H9 (cell line): ENCODE measurements at regions not wholly inside any gene's neighbourhood (a gene's known extent, or its start where the extent isn't known, plus 50 kb on each side); places are given as distances from the start of the nearest gene placed in this dataset.

ENCODE experiments used
- DNase-seq: peaks from one replicate; pipeline ENCODE4 v3.0.0-alpha.2; 2017
- H2AFZ ChIP-seq: one replicate; pipeline ENCODE4 v1.6.1; 2013; ENCODE audit warnings: mild to moderate bottlenecking, low read length, control low read depth, moderate library complexity
- H2AK5ac ChIP-seq: 2 replicates; pipeline ENCODE4 v1.6.1; 2013; ENCODE audit warnings: low read length, control low read depth, mixed read lengths; ENCODE audit not compliant: insufficient read length
- H2BK120ac ChIP-seq: one replicate; pipeline ENCODE4 v1.6.1; 2013; ENCODE audit warnings: low read depth, mild to moderate bottlenecking, low read length, control low read depth, inconsistent platforms; ENCODE audit not compliant: poor library complexity, severe bottlenecking
- H2BK12ac ChIP-seq: 2 replicates; pipeline ENCODE4 v1.6.1; 2013; ENCODE audit warnings: low read length, control low read depth, mixed read lengths, low read depth; ENCODE audit not compliant: insufficient read length
- H2BK15ac ChIP-seq: 2 replicates; pipeline ENCODE4 v1.6.1; 2013; ENCODE audit warnings: low read depth, low read length, control low read depth
- H2BK20ac ChIP-seq: one replicate; pipeline ENCODE4 v1.6.1; 2013; ENCODE audit warnings: low read depth, mild to moderate bottlenecking, low read length, control low read depth, inconsistent platforms; ENCODE audit not compliant: poor library complexity, severe bottlenecking
- H2BK5ac ChIP-seq: 2 replicates; pipeline ENCODE4 v1.6.1; 2013; ENCODE audit warnings: low read length, control low read depth, mixed read lengths; ENCODE audit not compliant: insufficient read length
- H3K14ac ChIP-seq: 2 replicates; pipeline ENCODE4 v1.6.1; 2013; ENCODE audit warnings: low read length, control low read depth; ENCODE audit not compliant: insufficient read depth
- H3K18ac ChIP-seq: 2 replicates; pipeline ENCODE4 v1.6.1; 2013; ENCODE audit warnings: low read depth, mild to moderate bottlenecking, mixed read lengths, low read length, control low read depth; ENCODE audit not compliant: insufficient read length
- H3K23ac ChIP-seq: 2 replicates; pipeline ENCODE4 v1.6.1; 2013; ENCODE audit warnings: low read length, control low read depth, mixed read lengths, low read depth; ENCODE audit not compliant: insufficient read length
- H3K23me2 ChIP-seq: 2 replicates; pipeline ENCODE4 v1.6.1; 2013; ENCODE audit warnings: low read depth, mild to moderate bottlenecking, mixed read lengths, low read length, control low read depth; ENCODE audit not compliant: insufficient read length, poor library complexity, severe bottlenecking
- H3K27ac ChIP-seq: 2 replicates; pipeline ENCODE4 v1.5.1; 2013; ENCODE audit warnings: low read length, control low read depth, mixed read lengths, low read depth; ENCODE audit not compliant: insufficient read length
- H3K27me3 ChIP-seq: 2 replicates; pipeline ENCODE4 v1.6.1; 2013; ENCODE audit warnings: low read length, control low read depth, inconsistent platforms; ENCODE audit not compliant: insufficient read depth
- H3K4ac ChIP-seq: 2 replicates; pipeline ENCODE4 v1.6.1; 2013; ENCODE audit warnings: low read depth, mild to moderate bottlenecking, control low read depth, inconsistent platforms, low read length, moderate library complexity
- H3K4me1 ChIP-seq: 2 replicates; pipeline ENCODE4 v1.6.1; 2013; ENCODE audit warnings: low read length, control low read depth, inconsistent platforms; ENCODE audit not compliant: insufficient read depth
- H3K4me2 ChIP-seq: 2 replicates; pipeline ENCODE4 v1.6.1; 2013; ENCODE audit warnings: low read length, control low read depth, mixed read lengths; ENCODE audit not compliant: insufficient read length, insufficient read depth
- H3K56ac ChIP-seq: 2 replicates; pipeline ENCODE4 v1.6.1; 2013; ENCODE audit warnings: low read depth, mild to moderate bottlenecking, mixed read lengths, low read length, control low read depth; ENCODE audit not compliant: insufficient read length
- H3K79me1 ChIP-seq: 2 replicates; pipeline ENCODE4 v1.6.1; 2013; ENCODE audit warnings: low read depth, mild to moderate bottlenecking, moderate library complexity, low read length, control low read depth, inconsistent platforms; ENCODE audit not compliant: insufficient read depth, poor library complexity, severe bottlenecking
- H3K79me2 ChIP-seq: 2 replicates; pipeline ENCODE4 v1.6.1; 2013; ENCODE audit warnings: low read length, control low read depth, inconsistent platforms; ENCODE audit not compliant: insufficient read depth
- H3K9ac ChIP-seq: 2 replicates; pipeline ENCODE4 v1.6.1; 2013; ENCODE audit warnings: low read length, control low read depth, mixed read lengths; ENCODE audit not compliant: insufficient read length; ENCODE audit errors: extremely low read depth
- H3K9me3 ChIP-seq: one replicate; pipeline ENCODE4 v1.6.1; 2013; ENCODE audit warnings: low read depth, low read length, inconsistent platforms; ENCODE audit not compliant: control insufficient read depth
- H3T11ph ChIP-seq: one replicate; pipeline ENCODE4 v1.6.1; 2013; ENCODE audit warnings: mild to moderate bottlenecking, low read length, control low read depth, inconsistent platforms
- H4K20me1 ChIP-seq: one replicate; pipeline ENCODE4 v1.6.1; 2013; ENCODE audit not compliant: control insufficient read depth, insufficient read length, insufficient read depth
- H4K5ac ChIP-seq: 2 replicates; pipeline ENCODE4 v1.6.1; 2013; ENCODE audit warnings: low read depth, mild to moderate bottlenecking, mixed read lengths, low read length, control low read depth; ENCODE audit not compliant: insufficient read length
- H4K8ac ChIP-seq: replicated peaks from 2 replicates; pipeline ENCODE4 v1.6.1; 2013; ENCODE audit warnings: low read length, control low read depth, mixed read lengths, low read depth; ENCODE audit not compliant: insufficient read length
- H4K91ac ChIP-seq: 2 replicates; pipeline ENCODE4 v1.6.1; 2013; ENCODE audit warnings: low read depth, mild to moderate bottlenecking, moderate library complexity, mixed read lengths, low read length, control low read depth; ENCODE audit not compliant: insufficient read length
- H3K27ac Mint-ChIP-seq, 3 experiments: 2 replicates in 2 of 3; 3 replicates in 1 of 3; pipeline ENCODE4 v1.8.0; 2020 to 2021; ENCODE audit warnings: mixed read lengths in 3 of 3, mild to moderate bottlenecking in 1 of 3, moderate library complexity in 1 of 3
- H3K27me3 Mint-ChIP-seq: 2 replicates; pipeline ENCODE4 v1.8.0; 2021; ENCODE audit warnings: low read depth, mild to moderate bottlenecking, moderate library complexity, mixed read lengths
- H3K36me3 Mint-ChIP-seq, 3 experiments: 2 replicates in 2 of 3; 3 replicates in 1 of 3; pipeline ENCODE4 v1.8.0; 2020 to 2021; ENCODE audit warnings: low read depth in 3 of 3, mixed read lengths in 3 of 3; ENCODE audit not compliant: insufficient read depth in 1 of 3
- H3K4me1 Mint-ChIP-seq, 2 experiments: 2 replicates each; pipeline ENCODE4 v1.8.0; 2020; ENCODE audit warnings: mixed read lengths in 2 of 2
- H3K4me3 Mint-ChIP-seq, 2 experiments: 2 replicates in 1 of 2; 3 replicates in 1 of 2; pipeline ENCODE4 v1.8.0; 2020 to 2021; ENCODE audit warnings: mild to moderate bottlenecking in 2 of 2, mixed read lengths in 2 of 2, moderate library complexity in 1 of 2
- H3K9me3 Mint-ChIP-seq, 2 experiments: 2 replicates in 1 of 2; 3 replicates in 1 of 2; pipeline ENCODE4 v1.8.0; 2020; ENCODE audit warnings: mild to moderate bottlenecking in 2 of 2, mixed read lengths in 2 of 2, moderate library complexity in 1 of 2
- CTCF ChIP-seq: fragments of 200-600 bp; sonication (generic); conservative IDR thresholded peaks from 3 replicates; pipeline ENCODE4 v1.8.0; 2021; ENCODE audit warnings: antibody characterized with exemption, mild to moderate bottlenecking
- WGBS: extraction: QIAGEN DNeasy Blood & Tissue Kit; methylation state at CpG from one replicate; pipeline ENCODE4 v1.1.7; 2013; ENCODE audit warnings: missing lambda C conversion rate, low lambda C conversion rate, mixed read lengths; ENCODE audit not compliant: insufficient read length; ENCODE audit errors: extremely low coverage; 5-methylcytosine and 5-hydroxymethylcytosine counted together

GRCh38 chr4:114038762-114039387 is 59.4 kb upstream of the ARSJ start:
- Histone ChIP-seq H3K4me2 (no peak overlapping the region), H3K14ac (no peak overlapping the region), H2BK15ac (no peak overlapping the region), H3K18ac (no peak overlapping the region), H2AK5ac (no peak overlapping the region), H3K23me2 (no peaks in the 10 kb centered on the region), H4K20me1 (no peaks in the 10 kb centered on the region), H2BK20ac (no peak overlapping the region), H4K5ac (no peak overlapping the region), H3K4ac (no peak overlapping the region), H3K79me2 (no peaks in the 10 kb centered on the region), H2BK120ac (no peak overlapping the region), H3K9ac (no peak overlapping the region), H2BK5ac (no peak overlapping the region), H3K27me3 (no peaks in the 10 kb centered on the region), H4K8ac (no peak overlapping the region), H2AFZ (no peak overlapping the region), H3K79me1 (no peaks in the 10 kb centered on the region), H3K4me1 (no peaks in the 10 kb centered on the region), H3K56ac (no peak overlapping the region), H3K9me3 (no peaks in the 10 kb centered on the region), H3K23ac (no peak overlapping the region), H4K91ac (no peak overlapping the region), H2BK12ac (no peak overlapping the region), H3T11ph (no peak overlapping the region), H3K27ac (no peak overlapping the region)
- no peak for TF ChIP-seq CTCF
- WGBS, result no CpG with 5 or more reads among the region's 2 CpGs
- DNase-seq, result no peak
- H3K4me3 Mint-ChIP-seq, result no peak overlapping the region
- H3K36me3 Mint-ChIP-seq, result no peaks in the 10 kb centered on the region
- H3K9me3 Mint-ChIP-seq, result no peaks in the 10 kb centered on the region
- H3K4me1 Mint-ChIP-seq, result no peaks in the 10 kb centered on the region
- no peak overlapping the region for H3K27ac Mint-ChIP-seq
- H3K27me3 Mint-ChIP-seq, result no peaks in the 10 kb centered on the region
